Nephron progenitor cell (in vitro differentiated cells): ENCODE measurements at regions not wholly inside any gene's neighbourhood (a gene's known extent, or its start where the extent isn't known, plus 50 kb on each side); places are given as distances from the start of the nearest gene placed in this dataset.

Experiments used
- DNase-seq: peaks from one replicate; pipeline ENCODE4 v3.0.0; 2021
- H3K27ac Mint-ChIP-seq: 2 replicates; pipeline ENCODE4 v1.8.0; 2021; ENCODE audit warnings: mild to moderate bottlenecking, moderate library complexity, mixed read lengths
- H3K27me3 Mint-ChIP-seq: 2 replicates; pipeline ENCODE4 v1.8.0; 2021; ENCODE audit warnings: mild to moderate bottlenecking, low read depth, mixed read lengths; ENCODE audit not compliant: poor library complexity
- H3K36me3 Mint-ChIP-seq: 2 replicates; pipeline ENCODE4 v1.8.0; 2021; ENCODE audit warnings: low read depth, mixed read lengths
- H3K4me1 Mint-ChIP-seq: 2 replicates; pipeline ENCODE4 v1.8.0; 2021; ENCODE audit warnings: mixed read lengths
- H3K4me3 Mint-ChIP-seq: 2 replicates; pipeline ENCODE4 v1.8.0; 2021; ENCODE audit warnings: mild to moderate bottlenecking, moderate library complexity, mixed read lengths
- H3K9me3 Mint-ChIP-seq: 2 replicates; pipeline ENCODE4 v1.8.0; 2021; ENCODE audit warnings: mild to moderate bottlenecking, moderate library complexity, mixed read lengths
- TF ChIP-seq, protein P1 (sequence below): fragments of 200-600 bp; sonication (generic); IDR thresholded peaks from 2 replicates; pipeline ENCODE4 v1.5.0; 2021; ENCODE audit warnings: antibody characterized with exemption

DNA sequence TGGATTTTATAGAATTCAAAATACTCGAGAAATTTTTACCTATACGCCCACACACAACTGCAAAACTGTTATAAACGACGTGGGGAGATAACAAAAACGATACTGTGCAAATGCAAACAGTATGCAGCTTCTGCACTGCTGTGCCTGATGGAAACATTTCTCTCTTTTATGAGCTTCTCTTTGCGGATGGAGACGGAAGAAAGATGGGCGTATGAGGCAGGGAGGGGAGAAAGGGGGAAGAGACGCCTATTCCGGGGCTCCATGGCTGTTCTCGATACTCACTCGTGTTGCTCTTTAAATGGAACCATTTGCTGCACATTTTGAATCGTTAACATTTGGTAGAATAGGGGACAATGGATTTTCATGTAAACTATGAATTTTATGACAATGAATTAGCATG, 69.1 kb upstream of the EXOC2 start:
- H3K27me3 Mint-ChIP-seq, result peaks cover 7% of the 10 kb centered on the region

DNA sequence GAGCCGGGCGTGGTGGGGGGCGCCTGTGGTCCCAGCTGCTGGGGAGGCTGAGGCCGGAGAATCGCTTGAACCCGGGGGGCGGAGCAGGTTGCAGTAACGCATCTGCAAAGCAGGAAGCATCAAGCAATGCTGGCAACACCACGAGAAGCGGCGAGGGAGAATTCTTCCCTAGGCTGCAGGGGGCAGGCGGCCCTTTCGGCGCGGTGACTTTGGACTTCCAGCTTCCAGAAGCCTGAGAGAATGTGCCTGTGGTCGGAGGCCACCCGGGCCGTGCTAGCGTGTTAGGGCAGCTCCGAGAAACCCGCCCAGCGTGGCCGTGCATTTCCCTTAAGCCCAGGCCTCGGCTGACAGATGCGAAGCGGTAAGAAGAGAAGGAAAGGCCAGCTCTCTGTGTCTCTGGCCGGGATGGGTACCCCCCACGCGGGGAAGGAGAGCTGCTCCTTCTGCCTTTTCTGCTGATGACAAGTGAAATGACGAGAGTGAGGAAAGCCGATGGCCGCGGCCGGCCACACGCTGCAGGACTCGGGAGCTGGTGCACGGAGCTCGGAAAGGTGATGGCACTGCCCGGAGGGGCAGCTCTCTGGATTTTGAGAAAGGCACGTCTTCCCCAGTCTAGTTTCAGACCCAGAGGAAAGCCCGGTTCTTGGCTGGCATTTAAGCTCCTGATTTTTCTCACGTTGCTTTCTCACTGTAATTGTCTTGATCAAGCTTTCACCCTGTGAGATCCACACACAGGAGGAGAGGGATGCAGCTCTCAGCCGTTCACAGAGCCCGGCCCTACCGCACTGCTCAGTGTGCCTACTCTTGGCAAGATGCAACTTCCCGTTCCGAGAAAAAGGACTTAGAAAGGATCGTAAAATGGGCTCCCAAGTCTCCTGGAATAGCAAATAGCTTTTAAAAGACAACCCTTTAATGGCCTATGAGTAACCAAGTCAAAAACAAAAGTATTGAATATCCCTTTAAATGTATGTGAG, 68.3 kb upstream of the EXOC2 start:
- Mint-ChIP-seq H3K27me3 (peaks cover 7% of the 10 kb centered on the region), H3K9me3 (peaks cover 7% of the 10 kb centered on the region), H3K27ac (peak overlapping the region; percentile 18), H3K4me3 (no peak overlapping the region), H3K36me3 (peaks cover 8% of the 10 kb centered on the region), H3K4me1 (no peaks in the 10 kb centered on the region)
- TF ChIP-seq, protein P1, sequence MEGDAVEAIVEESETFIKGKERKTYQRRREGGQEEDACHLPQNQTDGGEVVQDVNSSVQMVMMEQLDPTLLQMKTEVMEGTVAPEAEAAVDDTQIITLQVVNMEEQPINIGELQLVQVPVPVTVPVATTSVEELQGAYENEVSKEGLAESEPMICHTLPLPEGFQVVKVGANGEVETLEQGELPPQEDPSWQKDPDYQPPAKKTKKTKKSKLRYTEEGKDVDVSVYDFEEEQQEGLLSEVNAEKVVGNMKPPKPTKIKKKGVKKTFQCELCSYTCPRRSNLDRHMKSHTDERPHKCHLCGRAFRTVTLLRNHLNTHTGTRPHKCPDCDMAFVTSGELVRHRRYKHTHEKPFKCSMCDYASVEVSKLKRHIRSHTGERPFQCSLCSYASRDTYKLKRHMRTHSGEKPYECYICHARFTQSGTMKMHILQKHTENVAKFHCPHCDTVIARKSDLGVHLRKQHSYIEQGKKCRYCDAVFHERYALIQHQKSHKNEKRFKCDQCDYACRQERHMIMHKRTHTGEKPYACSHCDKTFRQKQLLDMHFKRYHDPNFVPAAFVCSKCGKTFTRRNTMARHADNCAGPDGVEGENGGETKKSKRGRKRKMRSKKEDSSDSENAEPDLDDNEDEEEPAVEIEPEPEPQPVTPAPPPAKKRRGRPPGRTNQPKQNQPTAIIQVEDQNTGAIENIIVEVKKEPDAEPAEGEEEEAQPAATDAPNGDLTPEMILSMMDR, result no peak
- no peak for DNase-seq

More for the DNA sequence above, 69.1 kb upstream of the EXOC2 start:
- Mint-ChIP-seq H3K27ac (no peak overlapping the region), H3K9me3 (peaks cover under 1% of the 10 kb centered on the region), H3K4me1 (no peaks in the 10 kb centered on the region), H3K4me3 (no peak overlapping the region), H3K36me3 (peaks cover 2% of the 10 kb centered on the region)
- DNase-seq, result no peak
- TF ChIP-seq, protein P1, result no peak

- TF ChIP-seq, protein P1, result no peak
- Mint-ChIP-seq H3K27me3 (peaks cover 12% of the 10 kb centered on the region), H3K4me1 (no peaks in the 10 kb centered on the region), H3K27ac (no peak overlapping the region), H3K36me3 (peaks cover 8% of the 10 kb centered on the region), H3K4me3 (no peak overlapping the region), H3K9me3 (peaks cover 7% of the 10 kb centered on the region)
- no peak for DNase-seq
Measured at GRCh38 chr6:759729-760128, 66.8 kb upstream of the EXOC2 start.

DNA sequence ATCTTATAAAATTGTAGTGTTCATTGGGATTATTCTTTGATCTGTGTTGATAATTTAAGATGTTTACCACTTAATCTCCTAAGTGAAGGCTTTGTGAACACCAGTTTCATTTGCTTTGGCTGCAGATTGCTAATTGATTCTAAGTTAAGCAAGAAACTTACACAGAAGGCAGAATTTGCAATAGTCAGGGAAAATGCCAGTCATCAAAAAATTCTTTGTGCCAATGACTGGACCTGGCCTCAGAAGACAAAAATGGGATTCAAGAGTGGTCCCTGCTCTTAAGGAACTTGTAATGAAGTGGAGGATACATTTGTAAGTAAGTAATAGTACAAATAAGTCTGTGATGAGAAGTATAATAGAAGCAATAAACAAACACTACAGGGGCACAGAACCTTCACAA, 63.3 kb upstream of the EXOC2 start:
- no peak for DNase-seq
- Mint-ChIP-seq H3K4me3 (no peak overlapping the region), H3K27ac (no peak overlapping the region), H3K4me1 (no peaks in the 10 kb centered on the region), H3K36me3 (peaks cover 8% of the 10 kb centered on the region), H3K9me3 (peaks cover 7% of the 10 kb centered on the region), H3K27me3 (peaks cover 5% of the 10 kb centered on the region)
- TF ChIP-seq, protein P1, result no peak

GRCh38 chr6:754202-754601, 61.3 kb upstream of the EXOC2 start:
- H3K4me1 Mint-ChIP-seq, result no peaks in the 10 kb centered on the region
- peaks cover 5% of the 10 kb centered on the region for H3K27me3 Mint-ChIP-seq
- no peak for DNase-seq
- peaks cover 7% of the 10 kb centered on the region for H3K9me3 Mint-ChIP-seq
- peaks cover 8% of the 10 kb centered on the region for H3K36me3 Mint-ChIP-seq
- no peak overlapping the region for H3K4me3 Mint-ChIP-seq
- no peak overlapping the region for H3K27ac Mint-ChIP-seq
- TF ChIP-seq, protein P1, result no peak
